Lung microvascular endothelial cell (primary cell): ENCODE measurements at regions not wholly inside any gene's neighbourhood (a gene's known extent, or its start where the extent isn't known, plus 50 kb on each side); places are given as distances from the start of the nearest gene placed in this dataset.
A peak's percentile ranks its signal among the peaks of the same experiment; 100 is the strongest.

Experiments used
- DNase-seq, 2 donors: peaks; one replicate each; pipeline versions ENCODE4 v3.0.0 to v3.0.0-alpha.2; 2010; ENCODE audit warnings: low read depth in 2 of 2

- DNase-seq: no peak
Observed at GRCh38 chr16:85338638-85338982, 226.3 kb upstream of the CIBAR2 start.

GRCh38 chr16:85338989-85339685 is 226.9 kb upstream of the CIBAR2 start:
- peak in 1 of 2 donors; percentile 33 for DNase-seq

DNA sequence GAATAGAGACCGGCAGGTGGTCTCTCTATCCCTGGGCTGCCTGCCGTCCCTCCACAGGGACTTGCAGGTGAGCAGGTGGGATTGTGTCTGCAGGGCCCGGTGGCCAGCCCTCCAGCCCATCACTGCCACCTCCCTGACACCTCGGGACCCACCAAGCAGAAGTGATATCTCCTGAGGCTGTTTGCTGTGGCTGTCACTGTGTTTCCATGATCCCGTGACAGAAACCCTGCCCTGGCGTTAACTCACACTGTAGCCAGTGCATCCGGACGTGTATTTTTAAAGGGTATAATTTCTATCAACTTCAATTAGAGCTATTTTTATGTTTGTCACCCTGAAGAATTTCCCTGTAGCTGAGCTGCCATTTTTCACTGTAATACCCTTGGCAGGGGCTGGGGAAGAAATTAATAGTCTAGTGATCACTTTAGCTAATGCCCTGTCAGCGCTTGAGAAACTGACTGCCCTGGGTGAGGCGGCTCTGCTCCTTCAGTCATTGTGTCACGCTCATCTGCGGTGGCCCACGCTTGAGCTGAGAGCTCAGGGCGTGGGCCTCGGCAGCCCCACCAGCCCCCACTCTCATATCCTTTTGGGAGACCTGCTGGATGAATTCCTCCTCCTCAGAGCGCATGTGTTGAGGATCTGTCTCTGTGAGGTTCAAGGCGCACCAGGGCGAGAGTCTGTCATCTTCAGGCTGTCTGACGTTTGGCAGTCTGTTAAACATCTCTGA is 229.9 kb upstream of the CIBAR2 start:
- DNase-seq: no peak

GRCh38 chr16:85344502-85345128 is 232.3 kb upstream of the CIBAR2 start:
- DNase-seq: no peak

GRCh38 chr16:85345129-85345639 is 232.9 kb upstream of the CIBAR2 start:
- DNase-seq: no peak

- DNase-seq: no peak
Observed at GRCh38 chr16:85346404-85347212, 234.3 kb upstream of the CIBAR2 start.

GRCh38 chr16:85347213-85347591 is 234.9 kb upstream of the CIBAR2 start:
- DNase-seq: peak in 1 of 2 donors; percentile 17

DNA sequence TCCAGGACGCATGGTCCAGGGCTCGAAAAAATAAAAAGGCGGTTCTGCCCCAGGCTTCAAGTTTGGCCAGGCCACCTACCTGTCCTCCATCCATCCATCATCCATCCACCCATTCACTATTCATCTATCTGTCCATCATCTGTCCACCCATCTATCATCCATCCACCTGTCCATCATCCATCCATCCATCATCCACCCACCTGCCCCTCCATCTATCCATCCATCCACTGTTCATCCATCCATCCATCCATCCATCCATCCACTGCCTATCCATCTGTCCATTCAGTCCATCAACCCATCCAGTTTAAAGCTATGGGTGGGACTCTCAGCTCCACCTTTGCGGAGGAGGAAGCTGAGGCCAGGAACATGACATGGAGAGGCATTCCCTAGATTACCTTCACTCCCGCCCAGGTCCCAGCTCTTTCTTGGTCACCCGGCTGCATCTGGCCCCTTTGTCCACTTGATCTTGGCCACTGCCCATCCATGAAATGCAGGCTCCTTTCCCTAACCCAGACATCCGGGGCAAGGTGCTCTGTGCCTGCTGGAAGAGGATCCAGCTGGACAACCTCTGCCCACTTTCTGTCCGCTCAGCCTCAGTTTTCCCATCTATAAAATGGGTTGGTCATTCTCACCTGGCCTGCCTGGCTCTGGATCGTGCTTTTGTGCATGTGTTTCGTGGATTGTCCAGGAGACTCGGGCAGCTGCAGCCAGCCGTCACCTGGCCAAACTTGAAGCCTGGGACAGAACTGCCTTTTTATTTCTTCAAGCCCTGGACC is 236.0 kb upstream of the CIBAR2 start:
- DNase-seq: no peak

DNA sequence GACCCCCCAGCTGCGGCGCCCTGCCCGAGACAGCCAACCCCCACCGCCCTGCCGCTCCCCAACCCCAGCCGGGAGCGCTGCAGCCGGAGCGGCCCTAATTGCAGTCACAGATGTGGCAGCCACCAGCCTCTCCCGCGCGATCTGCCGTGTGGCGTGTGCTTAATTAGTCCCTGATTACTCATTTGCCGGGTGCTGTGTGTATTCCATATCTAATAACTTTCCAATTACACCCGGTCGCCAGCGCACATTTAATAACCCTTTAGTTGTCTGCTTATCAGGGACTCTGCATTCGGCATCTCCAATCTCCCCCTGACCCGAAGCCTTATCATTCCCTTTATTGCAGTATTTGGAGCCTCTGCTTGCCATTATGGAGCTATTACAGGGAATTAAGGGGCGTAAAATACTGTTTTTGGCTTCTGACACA is 236.7 kb upstream of the CIBAR2 start:
- no peak for DNase-seq

DNA sequence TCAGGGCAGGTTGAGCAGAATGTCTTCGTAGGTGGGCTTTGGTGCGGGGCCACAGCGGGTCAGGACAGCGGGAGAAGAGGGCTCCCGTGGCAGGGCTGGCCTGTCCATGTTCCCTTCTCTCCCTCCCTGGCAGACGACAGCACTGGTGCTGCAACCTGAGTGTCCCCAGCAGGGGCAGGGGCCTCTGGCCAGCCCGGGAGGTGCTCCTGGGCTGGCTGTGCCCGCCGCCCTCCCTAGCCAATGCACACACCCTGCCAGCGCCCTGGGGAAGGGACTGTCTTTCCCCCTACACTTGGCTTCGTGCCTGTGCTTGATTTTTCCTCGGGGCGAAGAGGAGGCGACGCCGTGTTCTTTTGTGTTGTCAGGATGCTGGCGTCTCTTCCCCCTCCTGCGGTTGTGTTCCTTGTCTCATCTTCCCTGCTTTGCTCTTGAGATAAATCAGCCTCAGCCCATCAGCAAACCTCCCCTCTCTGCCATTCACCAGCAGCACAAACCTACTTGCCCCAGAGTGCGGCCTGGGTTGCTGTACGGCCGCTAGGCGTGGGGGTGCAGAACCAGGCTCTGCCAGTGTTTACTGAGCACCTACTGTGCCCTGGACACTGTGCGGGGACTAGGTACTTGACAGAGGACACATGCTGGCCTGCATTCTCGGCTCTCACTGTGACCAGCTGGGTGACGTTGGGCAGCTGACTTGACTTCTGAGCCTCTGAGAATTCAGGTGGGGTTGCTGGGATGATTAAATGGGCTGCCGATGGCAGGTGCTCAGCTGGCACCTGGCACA is 237.3 kb upstream of the CIBAR2 start:
- DNase-seq: no peak

DNA sequence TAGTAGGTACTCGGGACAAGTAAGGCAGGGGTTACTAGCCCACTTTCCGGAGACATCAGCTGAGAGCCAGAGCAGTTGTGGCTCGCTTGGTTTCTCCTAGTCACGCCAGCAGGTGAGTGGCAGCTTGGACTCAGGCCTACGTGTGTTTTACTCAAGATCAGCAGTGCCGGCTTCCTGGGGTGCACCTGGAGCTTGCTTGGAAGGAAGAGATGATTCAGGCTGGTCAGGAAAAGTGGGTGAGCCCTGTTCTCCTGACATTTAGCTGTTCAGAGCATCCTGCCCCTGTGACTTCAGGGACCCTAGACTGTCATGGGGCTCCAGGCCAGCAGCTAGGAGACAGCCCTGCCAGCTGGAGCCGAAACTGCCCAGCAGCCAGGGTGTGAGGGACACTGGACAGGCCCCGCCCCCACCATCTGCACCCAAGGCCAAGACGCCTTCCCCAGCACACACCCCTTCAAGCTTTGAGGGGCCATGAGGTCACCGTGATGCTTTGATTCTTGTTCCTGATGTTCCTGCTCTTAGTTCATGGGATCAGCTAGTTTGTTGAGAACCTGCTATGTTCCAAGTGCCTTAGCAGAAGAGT is 238.0 kb upstream of the CIBAR2 start:
- no peak for DNase-seq

DNA sequence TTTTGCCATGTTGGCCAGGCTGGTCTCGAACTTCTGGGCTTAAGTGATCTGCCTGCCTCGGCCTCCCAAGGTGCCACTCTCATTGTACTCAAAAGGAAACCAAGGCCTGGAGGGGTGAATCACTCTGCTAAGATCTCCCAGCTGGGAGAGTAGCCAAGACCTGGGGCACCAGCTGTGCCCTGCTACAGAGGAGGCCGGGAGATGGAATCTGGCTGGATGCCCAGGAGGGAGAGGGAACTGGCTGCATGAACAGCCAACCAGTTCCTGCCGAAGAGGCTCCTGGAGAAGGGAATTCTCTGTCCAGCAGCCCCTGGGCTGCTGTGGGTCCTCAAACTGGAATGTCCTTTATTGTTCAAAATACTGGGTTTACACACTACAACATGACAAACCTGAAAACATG is 238.7 kb upstream of the CIBAR2 start:
- peak; percentile 67 to 90 for DNase-seq

DNA sequence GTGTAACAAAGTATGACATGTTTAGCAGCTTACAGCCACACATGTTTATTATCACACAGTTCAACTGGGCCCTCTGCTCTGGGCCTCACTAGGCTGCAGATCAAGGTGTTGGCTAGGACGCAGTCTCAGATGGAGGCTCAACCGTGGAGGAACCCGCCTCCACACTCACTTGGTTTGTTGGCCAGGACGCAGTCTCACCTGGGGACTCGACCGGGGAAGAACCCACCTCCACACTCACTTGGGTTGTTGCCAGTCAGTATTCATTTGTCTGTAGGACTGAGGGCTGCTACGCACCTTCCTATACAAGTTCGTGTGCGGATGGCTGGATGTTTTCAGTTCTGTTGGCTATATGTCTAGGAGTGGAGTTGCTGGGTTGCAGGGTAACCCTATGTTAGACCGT is 240.7 kb upstream of the CIBAR2 start:
- no peak for DNase-seq

GRCh38 chr16:85353839-85354685 is 241.8 kb upstream of the CIBAR2 start:
- no peak for DNase-seq

DNA sequence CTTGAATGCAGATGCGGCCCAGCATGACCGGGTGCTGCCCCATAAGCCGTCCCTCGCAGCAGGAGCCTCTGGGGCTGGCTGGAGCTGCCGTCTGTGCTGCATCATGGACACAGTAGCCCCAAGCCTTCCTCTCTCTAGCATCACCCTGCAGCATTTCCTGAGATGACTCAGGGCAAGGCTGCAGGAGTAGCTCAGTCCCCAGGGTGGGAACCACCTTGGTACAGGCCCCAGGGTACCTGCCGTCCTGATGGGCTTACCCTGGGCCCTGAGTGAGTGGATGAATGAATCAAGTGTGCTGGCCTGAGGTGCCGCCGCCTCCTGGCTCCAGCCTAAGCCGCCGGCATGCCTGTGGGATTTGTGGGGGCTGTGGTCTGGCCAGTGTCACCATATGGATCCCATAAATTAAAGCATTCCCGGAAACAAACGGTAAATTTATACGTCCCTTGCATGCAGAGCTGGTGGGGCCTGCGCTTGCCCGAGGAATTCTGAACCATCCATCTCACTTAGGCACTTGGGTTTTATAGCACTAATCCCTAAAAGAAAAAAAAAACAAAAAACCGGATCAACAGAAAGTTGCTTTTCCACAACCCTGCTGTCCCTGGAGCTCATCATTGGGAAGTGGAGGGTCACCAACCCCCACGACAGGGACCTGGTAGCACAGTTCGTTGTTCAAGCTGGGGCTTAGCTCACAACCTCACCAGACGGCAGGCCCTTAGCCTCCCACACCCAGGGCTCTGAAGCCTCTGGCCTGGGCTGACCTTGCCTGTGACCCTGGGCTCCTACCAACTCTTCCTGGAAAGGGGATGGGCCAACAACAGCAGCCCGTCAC is 242.6 kb upstream of the CIBAR2 start:
- peak in 1 of 2 donors; percentile 38 for DNase-seq

DNA sequence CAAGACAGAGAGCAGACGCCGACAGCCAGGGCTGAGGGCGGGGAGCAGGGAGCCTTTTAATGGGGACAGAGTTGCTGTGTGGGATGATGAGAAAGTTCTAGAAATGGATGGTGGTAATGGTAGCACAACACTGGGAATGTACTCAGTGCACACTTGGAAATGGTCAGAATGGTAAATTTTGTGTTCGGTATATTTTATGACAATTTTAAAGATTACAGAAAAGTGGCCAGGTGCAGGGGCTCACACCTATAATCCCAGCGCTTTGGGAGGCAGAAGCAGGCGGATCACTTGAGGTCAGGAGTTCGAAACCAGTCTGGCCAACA is 243.2 kb upstream of the CIBAR2 start:
- no peak for DNase-seq

GRCh38 chr16:85356157-85356556 is 243.9 kb upstream of the CIBAR2 start:
- DNase-seq: no peak

DNA sequence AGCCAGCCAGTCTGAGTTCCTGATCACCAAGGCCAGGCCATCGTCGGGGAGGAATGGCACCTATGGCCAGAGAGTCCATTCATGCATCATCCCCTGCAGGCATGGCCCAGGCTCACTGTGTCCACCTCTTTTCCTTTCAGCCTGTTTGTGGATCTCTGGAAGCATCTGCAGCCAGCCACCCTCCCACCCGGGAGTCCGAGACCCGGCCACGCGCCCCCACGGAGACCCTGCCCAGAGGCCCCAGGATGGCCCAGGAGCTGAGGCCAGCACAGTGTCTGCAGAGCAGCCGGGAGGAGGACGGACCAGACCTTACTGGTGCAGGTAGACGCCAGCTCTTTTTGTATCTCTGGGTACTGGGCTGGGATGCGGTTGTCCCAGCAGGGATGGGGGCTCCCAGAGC is 245.1 kb upstream of the CIBAR2 start:
- DNase-seq: no peak
